Activated CD8-positive, alpha-beta memory T cell treated with anti-CD3 and anti-CD28 coated beads for 4 hours (primary cell): ENCODE measurements at regions not wholly inside any gene's neighbourhood (a gene's known extent, or its start where the extent isn't known, plus 50 kb on each side); places are given as distances from the start of the nearest gene placed in this dataset.
"Not testable (repeated sequence)": the region's sequence is repeated elsewhere in the genome, so short reads cannot be mapped to it uniquely, and the experiment has no call there.

Experiments
- DNase-seq, 2 donors: peaks; one replicate each; pipeline ENCODE4 v3.0.0-alpha.2; 2020; ENCODE audit warnings: low read depth in 2 of 2

DNA sequence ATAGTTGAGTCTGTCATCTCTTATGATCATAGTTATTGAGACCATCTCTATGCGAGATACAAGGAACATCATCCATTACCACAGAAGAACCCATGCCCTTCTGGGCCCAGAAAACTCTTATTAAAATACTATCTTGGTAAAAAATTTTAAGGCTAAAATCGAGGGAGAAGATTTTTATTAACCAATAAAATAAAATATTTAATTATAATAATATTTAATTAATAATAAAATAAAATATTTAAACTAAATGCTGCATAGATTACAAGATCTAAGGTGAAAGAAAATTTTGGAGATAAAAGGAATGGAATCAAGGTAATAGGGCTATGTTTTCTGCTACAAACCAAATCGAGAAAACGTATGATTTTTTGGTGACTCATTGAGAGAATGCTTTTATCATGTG, 540.2 kb downstream of the KCNH5 start:
- DNase-seq = no peak

DNA sequence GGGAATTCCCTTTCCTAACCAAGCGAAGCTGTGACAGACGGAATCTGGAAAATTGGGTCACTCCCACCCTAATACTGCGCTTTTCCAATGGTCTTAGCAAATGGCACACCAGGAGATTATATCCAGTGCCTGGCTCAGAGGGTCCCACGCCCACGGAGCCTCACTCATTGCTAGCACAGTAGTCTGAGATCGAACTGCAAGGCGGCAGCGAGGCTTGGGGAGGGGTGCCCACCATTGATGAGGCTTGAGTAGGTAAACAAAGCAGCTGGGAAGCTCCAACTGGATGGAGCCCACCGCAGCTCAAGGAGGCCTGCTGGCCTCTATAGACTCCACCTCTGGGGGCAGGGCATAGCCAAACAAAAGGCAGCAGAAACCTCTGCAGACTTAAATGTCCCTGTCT, 523.9 kb downstream of the KCNH5 start:
- not testable (repeated sequence) for DNase-seq

DNA sequence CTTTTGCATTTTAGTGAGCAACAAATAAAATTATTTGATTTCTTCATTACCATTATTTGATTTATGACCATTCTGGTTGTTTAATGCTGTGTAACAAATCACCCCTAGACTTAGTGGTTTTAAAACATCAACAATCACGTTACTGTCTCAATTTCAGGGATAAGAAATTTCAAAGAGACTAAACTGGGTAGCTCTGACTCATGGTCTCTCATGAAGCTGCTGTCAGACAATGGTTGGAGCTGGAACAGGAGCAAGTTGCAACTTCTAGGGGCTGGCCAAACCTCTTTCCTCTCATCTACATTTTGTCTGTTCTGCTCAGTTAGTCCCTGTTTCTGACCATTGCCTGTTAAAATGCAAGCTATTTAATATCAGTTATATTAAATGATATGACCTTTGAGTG, 517.0 kb downstream of the KCNH5 start:
- no peak for DNase-seq

GRCh38 chr14:62532181-62532580, 513.1 kb downstream of the KCNH5 start:
- no peak for DNase-seq

- no peak for DNase-seq
Measured at GRCh38 chr14:62546862-62547474, 498.3 kb downstream of the KCNH5 start.

DNA sequence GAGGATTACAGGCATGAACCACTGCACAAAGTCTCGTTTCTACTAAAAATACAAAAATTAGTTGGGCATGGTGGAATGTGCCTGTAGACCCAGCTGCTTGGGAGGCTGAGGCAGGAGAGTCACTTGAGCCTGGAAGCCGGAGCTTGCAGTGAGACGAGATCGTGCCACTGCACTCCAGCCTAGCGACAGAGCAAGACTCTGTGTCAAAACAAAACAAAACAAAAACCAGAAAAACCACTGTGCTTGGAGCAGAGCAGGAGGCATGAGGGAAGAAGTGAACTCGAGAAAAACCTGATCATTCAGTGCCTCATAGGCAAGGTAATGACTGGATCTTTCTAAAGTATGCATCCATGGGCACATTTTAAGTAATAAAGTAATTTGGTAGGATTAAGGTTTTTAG, 487.8 kb downstream of the KCNH5 start:
- no peak for DNase-seq

- DNase-seq = no peak
Measured at GRCh38 chr14:62558451-62558850, 486.8 kb downstream of the KCNH5 start.

DNA sequence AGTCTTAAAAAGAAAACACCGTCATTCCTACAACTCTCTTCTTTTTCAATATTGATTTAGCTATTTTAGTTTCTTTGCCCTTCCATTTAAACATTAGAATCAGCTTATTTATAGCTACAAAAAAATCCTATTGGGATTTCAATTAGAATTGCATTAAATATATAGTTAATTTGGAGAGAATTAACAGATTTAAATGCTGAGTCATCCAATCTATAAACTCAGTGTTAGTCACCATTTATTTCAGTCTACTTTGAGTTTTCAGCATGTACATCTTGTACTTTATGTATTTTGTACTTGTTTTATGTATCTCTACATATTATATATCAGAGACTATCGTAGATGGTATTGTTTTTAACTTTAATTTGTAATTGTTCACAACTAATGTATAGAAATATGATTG, 460.0 kb downstream of the KCNH5 start:
- DNase-seq = no peak

DNA sequence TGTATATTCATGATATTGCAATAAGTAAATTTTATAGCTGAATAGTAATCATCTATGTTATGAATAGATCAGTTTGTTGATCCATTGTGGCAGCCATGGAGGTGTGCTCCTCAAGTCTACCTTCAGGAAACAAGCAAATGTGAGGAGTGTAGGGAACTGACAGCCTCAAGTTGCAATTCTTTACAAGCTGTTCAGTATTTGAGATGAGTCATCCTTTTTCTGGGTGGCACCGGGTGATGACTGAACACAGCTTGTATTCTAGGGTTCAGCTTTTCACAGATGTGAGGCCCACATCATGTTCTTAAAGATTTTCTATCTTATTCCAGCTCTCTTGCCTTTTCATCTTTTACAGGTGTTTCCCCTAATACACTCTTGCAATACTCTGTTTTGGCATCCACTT, 452.4 kb downstream of the KCNH5 start:
- no peak for DNase-seq

GRCh38 chr14:62597143-62597542, 448.1 kb downstream of the KCNH5 start:
- no peak for DNase-seq

DNA sequence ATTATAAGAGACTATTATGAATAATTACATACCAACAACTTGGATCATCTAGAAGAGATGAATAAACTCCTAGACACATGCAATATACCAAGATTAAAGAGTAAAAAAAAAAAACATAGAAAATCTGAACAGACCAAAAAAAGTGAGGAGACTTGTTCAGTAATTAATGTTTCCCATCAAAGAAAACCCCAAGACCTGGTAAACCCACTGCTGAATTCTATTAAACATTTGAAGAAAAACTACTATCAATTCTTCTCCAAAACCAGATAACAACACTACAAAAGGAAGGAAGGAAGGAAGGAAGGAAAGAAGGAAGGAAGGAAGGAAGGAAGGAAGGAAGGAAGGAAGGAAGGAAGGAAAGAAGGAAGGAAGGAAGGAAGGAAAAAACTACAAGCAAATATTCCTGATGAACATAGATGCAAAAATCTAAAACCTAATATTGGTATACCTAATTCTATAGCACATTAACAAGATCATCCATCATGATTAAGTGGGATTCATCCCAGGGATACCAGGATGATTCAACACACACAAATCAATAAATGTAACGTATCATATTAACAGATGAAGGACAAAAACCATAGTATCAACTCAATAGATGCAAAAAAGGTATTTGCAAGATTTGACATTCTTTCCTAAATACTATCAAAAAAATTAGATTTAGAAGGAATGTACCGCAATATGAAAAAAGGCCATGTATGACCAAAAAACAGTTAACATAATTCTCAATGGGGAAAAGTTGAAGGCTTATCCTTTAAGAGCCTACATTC, 445.5 kb downstream of the KCNH5 start:
- DNase-seq = no peak

DNA sequence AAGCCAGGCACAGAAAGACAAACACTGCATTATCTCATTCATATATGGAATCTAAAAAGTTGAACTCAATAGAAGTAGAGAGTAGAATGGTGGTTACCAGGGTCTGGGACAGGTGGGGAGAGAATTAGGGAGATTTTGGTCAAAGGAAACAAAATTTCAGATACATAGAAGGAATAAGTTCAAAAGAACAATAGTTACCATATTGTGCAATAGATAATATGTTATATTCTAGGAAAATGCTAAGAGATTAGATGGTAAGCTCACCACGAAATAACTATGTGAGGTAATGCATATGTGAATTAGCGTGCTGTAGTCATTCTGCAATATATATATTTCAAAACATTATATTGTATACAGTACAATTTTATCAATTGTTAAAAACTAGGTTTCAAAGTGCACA, 442.5 kb downstream of the KCNH5 start:
- no peak for DNase-seq

DNA sequence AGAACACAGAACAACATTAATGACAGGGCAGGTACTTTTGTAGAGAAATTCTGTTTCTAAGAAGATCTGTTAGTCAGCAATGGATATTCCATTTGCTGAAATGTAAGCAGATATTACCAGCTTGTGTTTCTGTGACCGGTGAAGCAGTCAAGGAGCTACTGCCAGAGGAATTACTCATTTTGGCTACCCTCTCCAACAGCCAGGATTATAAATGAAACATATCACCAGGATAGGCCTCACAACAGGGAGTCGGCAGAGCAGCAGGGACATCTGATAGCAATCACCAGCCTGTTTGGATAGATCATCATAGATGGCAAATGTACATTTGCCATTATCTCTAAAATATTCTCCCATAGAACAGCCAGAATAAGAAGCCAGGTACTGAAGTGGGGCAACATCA, 440.7 kb downstream of the KCNH5 start:
- DNase-seq = no peak

- DNase-seq = no peak
Measured at GRCh38 chr14:62614122-62614521, 431.1 kb downstream of the KCNH5 start.

DNA sequence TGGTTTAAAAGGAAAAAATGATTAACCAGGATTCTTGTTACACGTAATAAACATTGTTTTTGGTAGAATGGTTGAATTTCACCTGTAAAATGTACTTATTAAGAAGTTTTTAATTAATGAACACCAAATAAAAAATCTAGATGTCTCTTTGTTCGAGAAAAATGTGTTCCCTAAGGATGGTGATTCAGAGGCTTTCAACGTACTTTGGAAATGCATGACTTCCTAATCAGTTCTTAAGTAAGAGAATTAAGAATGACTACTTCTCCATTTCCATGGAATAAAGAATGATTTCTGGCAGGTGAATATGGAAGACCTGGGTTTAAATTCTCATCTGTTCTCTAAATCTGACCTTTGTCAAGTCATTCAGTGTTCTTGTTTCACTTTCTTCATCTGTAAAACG, 428.6 kb downstream of the KCNH5 start:
- no peak for DNase-seq

GRCh38 chr14:62626416-62626815, 418.8 kb downstream of the KCNH5 start:
- no peak for DNase-seq

GRCh38 chr14:62629176-62629725, 416.0 kb downstream of the KCNH5 start:
- DNase-seq = no peak

- DNase-seq = no peak
Measured at GRCh38 chr14:62631176-62631575, 414.1 kb downstream of the KCNH5 start.

GRCh38 chr14:62632771-62633170, 412.5 kb downstream of the KCNH5 start:
- no peak for DNase-seq

DNA sequence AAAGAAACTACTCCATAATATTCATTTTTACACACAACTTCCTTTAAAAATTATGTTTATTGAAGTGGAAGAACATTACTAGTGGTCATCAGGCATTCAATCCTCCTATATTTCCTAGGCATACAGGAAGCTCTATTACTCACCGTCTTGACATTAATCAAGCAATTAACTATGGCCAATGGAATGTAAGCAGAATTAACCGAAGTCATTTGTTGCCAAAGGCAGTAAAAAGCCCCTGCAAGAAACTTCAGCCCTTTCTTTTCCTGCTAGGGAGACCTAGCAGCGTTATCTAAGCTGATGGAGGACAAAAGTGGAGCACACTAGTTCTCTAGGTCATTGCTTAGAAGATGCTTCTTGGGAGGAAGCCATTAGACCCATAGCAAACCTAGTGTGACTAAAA, 399.6 kb downstream of the KCNH5 start:
- DNase-seq = no peak
